VCaP (cell line): ENCODE measurements at regions not wholly inside any gene's neighbourhood (a gene's known extent, or its start where the extent isn't known, plus 50 kb on each side); places are given as distances from the start of the nearest gene placed in this dataset.
A peak's percentile ranks its signal among the peaks of the same experiment; 100 is the strongest.

Experiments used
- H3K27ac ChIP-seq: fragments of 450-650 bp; 2 replicates; pipeline ENCODE4 v1.5.1; 2017
- CTCF ChIP-seq: fragments of 450-650 bp; conservative IDR thresholded peaks from 2 replicates; pipeline ENCODE4 v1.5.1; 2017; ENCODE audit warnings: mild to moderate bottlenecking, moderate library complexity

- no peak for TF ChIP-seq CTCF
- no peak overlapping the region for H3K27ac ChIP-seq
These were observed 249.7 kb upstream of the MCTP2 start for GRCh38 chr15:93981706-93982105.

GRCh38 chr15:93980261-93980911, 251.0 kb upstream of the MCTP2 start:
- TF ChIP-seq CTCF, result no peak
- no peak overlapping the region for H3K27ac ChIP-seq

- TF ChIP-seq CTCF, result peak; percentile 91
- H3K27ac ChIP-seq, result no peak overlapping the region
These were observed 256.4 kb upstream of the MCTP2 start for GRCh38 chr15:93974804-93975481.

- H3K27ac ChIP-seq, result no peak overlapping the region
- TF ChIP-seq CTCF, result no peak
These were observed 258.1 kb upstream of the MCTP2 start for GRCh38 chr15:93973287-93973686.

GRCh38 chr15:93968773-93969172, 262.6 kb upstream of the MCTP2 start:
- TF ChIP-seq CTCF, result no peak
- no peak overlapping the region for H3K27ac ChIP-seq

GRCh38 chr15:93965304-93965908, 266.0 kb upstream of the MCTP2 start:
- no peak overlapping the region for H3K27ac ChIP-seq
- TF ChIP-seq CTCF, result no peak

GRCh38 chr15:93954985-93955571, 276.3 kb upstream of the MCTP2 start:
- TF ChIP-seq CTCF, result no peak

More at GRCh38 chr15:93954985-93955571, 276.3 kb upstream of the MCTP2 start:
- H3K27ac ChIP-seq, result no peak overlapping the region
